ENCODE measurements at regions not wholly inside any gene's neighbourhood (a gene's known extent, or its start where the extent isn't known, plus 50 kb on each side); places are given as distances from the start of the nearest gene placed in this dataset.

DNA sequence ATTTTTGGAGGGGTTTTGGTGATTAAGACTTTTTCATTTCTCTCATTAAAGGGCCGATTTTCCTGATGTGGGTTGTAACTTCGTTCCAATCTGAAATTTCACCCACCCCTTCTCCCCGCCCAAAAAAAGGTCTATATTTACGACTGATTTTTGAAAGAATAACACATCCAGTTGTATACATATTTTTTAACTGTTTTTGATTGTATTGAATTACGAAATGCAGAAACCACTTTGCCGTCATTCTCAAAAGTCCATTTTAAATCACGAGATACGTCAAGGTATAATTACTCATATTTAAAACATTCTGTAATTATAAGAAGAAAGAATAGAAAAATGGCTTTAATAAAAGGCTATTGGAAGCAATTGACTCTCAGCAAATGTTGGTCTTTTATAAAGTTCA lies 520.7 kb downstream of the MED13L start:
- no peak for DNase-seq

DNA sequence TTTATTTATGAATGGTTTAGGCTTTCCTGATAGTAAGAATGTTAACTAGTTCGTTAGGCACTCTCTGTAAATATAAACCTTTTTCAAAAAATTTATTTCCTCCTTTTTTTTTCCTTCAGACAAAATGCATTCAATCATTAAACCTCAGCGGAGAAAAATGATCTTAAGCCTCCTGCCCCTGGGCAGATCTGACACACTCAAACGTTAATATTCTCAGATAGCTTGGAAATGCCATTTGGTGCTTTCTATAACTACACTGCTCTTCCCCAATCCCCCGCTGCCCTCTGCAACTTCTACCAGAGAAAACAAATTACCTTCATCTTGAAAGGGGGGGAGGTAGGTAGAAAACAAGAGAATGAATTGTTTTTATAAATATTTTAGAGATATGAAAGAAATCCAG lies 521.2 kb downstream of the MED13L start:
- DNase-seq = no peak

DNA sequence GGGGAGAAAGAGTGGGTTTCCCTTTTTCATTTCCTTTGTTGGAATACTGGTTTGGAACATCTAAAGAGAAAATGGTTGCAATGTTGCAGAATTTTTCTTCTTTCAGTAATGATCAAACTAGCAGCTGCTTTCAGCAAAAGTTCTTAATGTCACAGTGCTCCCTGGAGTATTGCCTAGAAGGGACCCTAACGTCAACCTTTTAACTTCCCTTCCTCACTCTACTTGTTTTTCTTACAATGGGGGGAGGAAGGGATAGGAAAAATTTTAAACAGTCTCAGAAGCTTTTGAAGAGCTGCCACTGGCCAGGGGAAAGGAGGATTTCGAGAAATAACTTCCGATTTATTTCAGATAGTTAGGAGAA lies 521.8 kb downstream of the MED13L start:
- DNase-seq = no peak

DNA sequence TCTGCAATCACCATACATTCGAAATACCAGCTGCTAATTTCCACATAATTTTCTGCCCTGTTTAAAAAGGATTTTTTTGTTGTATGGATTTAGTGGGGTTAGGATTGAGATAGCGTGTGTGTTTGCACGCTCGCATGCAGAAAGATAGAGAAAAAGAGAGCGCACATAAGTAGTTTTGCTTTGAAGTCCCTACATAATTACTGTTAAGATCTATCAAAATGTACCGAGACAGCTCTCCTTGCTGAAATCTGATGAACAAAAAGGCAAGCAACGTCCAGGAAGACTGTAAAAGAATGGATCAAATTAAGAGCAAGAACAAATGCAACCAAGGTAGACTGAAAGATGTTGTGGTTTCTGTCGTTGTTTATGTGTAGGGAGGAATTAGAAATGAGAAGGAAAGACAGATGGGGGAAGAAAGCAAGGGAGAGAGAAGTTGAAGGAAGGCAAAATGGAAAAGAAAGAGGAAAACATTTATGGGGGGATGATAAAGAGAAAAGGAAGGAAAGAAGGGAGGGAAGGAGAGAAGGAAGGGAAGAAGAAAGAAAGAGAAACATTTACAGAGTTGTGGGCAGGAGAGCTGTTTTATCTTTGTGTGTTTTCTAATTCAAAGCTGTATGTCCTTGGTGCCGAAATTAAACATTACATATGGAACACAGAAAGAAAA lies 522.3 kb downstream of the MED13L start:
- no peak for DNase-seq

DNA sequence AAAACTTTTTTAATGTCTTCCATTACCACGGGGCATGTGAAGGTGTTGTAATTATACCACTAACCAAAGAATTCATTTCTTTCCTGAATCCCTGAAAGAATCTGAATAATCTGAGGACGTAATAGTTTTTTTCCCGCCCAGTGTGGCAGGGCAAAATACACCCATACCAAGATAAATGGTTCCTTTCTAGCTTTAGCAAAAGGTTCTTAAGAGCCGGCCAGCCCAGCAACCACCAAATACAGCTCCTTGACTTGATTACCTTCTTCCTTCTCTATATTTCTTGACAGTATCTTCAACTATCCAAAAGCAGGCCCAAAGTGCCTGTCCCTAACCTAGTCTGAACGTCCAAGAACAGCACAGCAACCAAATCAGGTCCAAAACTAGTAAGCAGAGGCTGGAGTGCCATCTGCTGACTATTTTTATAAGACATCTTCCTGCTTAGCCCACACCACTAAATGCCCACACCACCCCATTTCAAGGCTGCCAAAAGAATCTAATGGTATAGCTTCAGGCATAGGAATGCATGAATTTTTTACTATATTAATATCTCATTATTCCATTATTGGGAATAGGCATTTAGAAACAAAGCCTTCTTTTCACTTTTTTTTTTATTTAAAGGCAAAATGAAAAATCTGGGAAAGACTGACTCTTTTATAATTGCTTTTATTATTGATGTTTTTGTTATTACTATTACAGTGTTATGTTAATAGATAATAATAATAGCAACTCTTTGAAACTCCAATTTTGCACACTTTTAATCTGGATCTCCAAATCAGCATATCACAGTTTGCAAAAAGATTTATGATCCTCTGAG lies 524.4 kb downstream of the MED13L start:
- DNase-seq = no peak

DNA sequence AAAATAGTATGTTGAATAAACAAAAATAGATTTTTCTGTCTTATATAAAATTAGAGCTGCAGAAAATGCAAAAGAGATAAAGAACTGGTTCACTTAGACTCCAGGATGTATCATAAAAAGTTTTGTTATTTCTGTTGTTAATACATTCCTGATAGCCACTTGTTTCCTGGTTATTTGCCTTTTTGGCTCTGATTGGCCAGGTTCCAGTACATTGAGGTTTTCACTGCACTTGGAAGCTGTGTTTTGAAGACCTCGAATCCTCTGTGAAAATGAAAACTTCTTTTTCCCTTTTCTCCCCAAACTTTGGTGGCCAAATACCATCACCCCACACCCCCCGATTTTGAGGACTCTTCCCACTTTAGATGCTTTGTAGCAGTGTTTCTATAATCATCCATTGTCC lies 525.3 kb downstream of the MED13L start:
- no peak for DNase-seq

DNA sequence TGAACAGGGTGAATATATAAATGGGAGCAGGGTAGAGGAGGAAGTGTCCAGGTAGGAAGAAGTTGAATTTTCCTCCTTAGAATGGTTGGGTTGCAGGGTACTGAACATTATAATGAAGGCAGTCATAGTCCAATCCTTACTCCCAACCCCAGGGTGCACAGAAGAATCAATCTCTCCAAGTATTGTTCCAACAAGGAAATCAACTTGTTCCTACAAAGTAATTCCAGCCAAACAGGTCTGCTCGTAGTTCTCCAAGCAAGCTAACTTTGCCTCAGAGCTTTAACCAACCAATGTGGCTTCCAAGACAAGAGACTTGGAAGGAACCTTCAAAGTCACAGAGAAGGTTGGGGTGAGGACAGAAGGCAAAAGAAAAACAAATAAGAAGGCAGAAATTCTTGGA lies 527.2 kb downstream of the MED13L start:
- no peak for DNase-seq

DNA sequence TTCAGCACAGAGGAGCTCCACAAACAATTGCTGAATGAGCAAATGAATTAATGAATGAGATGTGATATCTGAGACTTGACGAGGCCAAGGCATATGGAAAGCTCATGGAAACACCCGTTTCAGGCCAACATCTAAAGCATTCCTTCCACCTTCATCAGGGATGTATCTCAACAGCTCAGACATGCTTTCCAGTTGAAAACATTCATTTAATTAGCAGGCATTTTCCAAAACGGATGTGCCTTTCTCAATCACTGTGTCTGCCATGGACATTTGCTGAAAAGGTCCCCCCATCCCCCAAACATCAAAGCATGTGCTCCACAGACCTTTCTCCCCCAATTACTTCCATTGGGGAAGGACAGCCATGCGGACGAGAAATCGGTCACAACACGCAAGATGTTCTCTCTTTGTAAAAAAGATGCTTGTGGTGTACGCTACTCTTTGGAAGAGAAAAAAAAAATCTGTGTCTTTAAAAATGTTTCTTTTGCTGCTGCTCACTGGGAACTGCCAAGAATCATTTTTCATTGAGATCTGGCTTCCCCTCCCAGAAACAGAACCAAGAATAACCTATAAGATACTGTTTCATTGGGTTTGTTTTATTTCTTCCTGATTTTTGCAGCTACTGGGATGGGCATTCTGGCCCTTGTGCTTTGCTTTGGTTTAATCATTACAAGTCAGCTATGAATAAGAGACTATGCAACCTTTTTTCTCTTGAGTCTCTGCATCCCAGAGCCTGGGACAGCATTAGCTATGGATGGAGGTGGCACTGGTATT lies 528.2 kb downstream of the MED13L start:
- no peak for DNase-seq

DNA sequence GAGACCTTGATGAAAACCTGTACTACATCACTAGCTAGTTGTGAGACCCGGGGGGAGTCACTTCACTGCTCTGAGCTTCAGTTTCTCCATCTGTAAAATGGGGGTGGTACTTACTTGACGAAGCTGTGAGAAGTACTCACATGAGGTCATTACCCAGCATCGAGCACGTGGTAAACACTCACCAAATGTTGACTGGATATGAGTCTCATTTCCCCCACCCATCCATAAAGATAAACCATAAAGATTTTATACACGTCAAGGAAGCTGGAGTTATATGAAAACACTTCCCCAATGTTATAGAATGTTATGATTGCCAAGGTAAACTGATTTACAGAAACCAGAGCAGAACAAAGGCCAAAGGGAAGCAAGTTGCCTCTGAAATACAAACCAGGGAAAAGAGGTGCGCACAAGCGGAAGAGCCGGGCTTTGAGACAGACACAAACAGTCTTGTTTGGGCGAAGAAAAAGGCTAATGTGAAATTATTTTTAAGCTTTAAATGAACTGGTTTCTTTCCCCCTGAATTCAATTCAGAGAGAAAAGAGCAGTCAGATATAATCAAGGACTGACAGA lies 536.8 kb downstream of the MED13L start:
- DNase-seq = no peak

DNA sequence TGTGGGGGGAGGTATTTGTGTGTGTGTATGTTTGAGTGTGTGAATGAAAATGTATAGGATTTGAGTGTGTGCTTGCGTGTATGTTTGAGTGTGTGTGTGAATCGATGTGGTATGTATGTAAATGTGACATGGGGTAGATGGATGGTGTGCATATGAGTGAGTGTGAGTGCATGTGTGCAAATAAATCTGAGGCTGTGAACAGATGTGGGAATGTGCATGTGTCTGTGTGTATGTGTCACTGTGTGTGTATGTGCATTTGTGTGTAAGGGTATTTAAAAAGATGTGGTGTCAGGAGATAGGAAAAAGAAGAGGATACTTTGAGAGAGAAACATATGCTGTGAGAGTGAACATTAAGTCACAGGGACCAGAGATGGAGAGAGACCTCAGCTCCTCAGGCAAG lies 539.6 kb downstream of the MED13L start:
- no peak for DNase-seq

DNA sequence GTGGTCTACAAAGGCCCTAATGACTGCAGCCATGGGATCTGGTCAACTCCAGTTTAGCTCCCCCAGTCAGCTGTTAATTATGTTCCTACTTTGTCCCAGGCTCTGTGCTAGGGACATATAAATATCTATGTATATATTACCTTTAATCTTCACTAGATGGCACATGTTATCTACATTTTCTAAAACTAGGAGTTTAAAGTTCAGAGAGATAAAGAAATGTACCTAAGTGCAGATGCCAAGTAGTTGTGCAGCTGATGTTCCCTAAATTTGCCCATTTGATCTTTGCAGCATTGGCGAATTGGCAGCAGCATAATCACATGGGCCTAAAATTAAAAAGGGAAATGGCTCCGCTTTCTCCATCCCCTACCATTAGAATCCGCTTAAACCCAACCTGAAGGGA lies 541.1 kb downstream of the MED13L start:
- DNase-seq = no peak

DNA sequence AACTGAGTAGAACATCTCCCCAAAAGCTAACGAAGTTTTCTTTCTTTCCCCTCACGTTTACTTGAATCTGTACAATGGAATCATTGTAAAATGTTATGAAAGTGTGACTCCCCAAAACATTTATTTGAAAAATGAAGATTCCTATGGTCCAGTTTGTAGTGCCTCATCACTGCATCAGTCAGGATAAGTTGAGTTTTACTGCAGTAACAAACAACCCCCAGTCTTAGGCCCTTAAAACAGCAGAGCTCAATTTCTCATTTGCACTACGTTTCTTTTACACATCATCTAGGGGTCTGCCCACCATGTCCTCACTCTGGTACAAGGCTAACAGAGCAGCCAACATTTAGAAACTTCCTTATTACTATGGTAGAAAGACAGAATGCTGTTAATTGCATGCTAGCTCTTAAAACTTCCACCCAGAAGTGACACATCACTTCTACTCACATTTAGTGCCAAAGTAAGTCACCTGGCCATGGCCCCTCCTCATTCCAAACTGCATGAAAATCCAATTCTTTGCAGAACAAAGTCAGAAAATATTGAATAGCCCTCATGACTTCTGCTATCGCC lies 546.4 kb downstream of the MED13L start:
- DNase-seq = no peak

DNA sequence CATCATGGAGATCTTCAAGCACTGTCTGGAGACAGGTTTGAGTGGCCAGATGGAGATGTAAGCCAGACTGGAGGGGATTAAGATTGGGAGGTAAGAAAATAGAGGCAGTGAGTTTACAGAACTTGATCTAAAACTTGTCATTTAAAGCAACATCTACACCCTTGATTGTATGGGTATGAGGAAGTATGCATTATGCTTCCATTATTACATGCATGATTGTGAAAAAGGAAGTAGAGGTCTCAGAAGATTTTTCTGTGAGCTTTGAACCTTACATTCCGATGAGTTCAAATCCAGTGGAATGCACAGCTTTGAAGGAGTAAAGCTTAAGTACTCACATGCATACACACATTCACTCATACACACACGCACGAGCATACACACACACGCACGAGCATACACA lies 550.8 kb downstream of the MED13L start:
- no peak for DNase-seq

DNA sequence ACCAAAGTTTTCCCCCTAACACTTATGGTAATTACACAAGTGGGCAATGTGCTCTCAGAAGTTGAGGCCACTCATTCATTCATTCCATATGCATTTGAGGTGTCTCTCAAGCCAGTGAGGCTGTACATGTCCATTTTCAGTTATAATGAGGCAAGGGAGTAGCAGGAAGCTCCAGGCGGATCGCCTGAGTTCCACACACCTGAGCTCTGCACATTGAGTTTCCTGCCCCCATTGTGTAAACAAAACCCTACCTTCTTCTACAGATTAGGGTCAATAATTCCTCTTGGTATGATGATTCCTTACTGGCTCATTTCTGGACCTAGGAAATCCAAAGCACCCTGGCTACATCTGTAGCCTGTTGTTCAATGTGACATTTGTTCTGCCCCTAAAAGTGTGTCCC lies 555.3 kb downstream of the MED13L start:
- no peak for DNase-seq

DNA sequence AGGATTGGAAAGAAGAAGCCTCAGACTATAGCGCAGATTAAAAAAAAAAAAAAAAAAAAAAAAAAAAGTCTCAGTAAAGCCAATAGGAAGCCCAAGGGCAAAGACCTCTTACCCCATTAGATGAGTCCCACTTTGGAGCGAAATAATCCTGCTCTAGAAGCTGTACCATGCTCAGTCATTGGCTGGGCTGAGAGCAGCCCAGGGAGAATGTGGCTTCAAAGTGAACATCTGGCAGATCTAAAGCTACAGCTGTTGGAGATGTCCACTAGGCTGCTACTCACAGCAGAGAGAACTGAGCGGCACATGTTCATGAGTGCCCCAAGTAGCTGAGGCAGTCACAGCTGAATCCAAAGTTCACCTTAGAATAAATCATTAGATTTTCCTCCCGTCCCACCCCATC lies 560.9 kb downstream of the MED13L start:
- no peak for DNase-seq

DNA sequence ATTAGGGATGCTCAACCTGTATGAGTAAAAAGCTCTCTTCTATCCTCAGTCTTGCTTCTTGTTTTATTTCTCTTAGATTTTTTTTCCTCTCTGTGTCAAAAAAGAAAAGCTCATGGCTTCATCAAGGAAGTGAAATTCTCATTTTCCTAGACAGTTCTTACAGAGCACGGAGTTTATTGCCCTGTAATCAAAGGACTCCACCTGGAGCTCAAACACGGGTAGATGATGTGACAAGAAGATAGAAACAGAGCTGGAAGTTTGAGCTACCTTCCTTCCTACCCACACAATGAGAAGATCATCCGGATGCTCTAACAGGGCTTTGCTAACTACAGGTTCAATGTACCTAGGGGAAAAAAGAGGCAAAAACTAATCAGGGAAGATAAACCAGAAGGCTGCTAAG lies 564.8 kb downstream of the MED13L start:
- DNase-seq = no peak

DNA sequence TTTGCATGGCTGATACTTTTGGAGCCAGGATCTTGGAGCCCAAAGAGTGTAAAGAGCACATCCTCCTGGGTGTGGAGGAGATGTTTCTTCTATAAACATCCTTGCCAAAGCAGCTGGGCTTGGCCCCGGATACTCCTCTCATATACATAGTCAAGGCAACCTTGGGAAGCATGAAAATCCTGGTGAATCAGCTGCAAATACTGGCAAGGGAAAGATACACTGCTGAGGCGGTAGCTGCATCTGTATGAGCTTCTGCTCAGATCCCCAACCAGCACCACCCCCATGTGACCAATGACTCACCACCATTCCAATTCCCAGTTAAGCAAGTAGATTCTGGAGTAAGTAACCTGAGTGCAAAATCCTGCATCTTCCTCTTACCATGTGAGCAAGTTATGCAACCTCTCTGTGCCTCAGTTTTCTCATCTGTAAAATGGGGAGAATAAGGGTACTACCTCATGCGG lies 567.4 kb downstream of the MED13L start:
- DNase-seq = peak; percentile 17

DNA sequence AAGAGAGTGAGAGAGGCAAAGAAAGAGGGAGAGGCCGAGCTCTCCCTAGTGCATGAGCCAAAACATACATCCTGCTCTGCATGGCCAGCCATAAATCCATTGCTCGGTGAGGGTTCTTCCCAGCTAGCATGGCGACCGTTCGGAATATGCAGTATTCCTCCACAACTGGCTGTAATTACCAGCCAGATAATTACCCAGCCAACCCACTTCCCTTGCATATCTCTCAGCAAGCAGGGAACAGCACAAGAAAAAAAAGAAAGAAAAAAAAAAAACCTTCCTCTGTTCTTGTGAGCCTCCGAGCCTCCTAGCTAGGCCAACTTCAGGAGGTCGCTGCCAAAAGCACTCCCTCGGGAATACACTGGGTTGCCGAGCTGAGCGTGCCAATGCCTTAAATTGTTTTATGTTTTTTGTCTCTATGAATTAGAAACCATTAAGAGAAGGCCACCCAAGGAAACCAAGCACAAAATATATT lies 567.9 kb downstream of the MED13L start:
- peak; percentile 24 for DNase-seq

DNA sequence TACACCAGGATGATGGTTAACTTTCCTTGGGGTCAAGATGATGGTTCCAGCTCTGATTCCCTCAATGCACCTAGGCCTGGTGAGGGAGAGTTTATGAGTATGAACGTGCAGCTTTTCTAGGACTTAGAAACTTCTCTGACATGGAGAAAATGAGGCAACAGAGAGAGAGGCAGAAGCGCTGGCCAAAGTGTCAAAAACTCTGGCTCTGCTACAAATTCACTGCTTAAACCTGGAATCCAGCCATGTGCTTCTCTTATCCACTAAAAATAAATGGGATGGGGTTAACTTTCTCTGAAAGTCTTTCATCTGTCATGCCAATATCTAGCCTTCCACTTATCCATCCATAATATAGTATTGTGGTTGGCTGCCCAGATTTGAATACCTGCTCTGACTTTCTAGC lies 568.7 kb downstream of the MED13L start:
- DNase-seq = no peak

DNA sequence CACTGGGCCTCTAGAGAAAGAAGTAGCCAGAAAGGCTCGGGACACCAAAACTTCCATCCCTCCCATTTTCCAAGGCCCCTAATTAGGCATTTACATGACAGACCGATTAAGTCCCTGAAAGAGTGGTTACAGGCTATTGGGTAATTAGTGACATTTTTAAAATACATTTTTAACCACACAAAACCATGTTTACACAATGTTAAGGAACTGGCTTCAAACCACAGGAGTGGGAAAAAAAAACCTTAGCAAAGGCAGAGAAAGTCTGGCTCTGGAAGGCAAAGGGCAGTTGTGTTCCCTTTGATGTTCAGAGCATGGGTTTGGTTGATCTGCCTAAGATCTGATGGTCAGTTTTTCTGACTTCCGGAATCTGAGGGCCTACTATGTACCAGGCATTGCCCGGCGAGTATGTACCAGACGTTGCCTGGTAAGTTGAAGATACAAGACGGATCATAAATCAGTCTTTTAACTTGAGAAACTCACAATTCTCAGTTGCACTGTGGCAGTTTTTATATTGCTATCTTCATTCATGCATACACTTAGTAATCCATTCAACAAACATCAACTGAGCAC lies 576.5 kb downstream of the MED13L start:
- no peak for DNase-seq

DNA sequence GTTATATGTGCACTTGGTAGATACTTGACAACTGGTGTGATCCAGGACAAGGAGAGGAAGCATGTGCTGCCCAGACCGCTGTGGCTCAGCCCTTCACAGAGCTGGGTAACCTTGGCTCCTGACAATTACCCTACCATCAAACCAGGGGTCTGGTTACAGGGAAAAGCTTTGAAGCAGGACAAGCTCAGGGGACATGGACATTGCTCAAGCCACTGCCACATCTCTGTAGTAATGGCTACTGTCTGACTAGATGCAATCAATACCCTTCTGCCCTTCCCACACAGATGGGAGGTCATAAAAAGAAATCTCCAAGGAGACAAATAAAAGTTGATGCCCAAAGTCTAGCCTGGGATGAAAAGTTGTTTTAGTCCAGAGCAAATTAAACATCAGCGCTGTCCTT lies 577.4 kb downstream of the MED13L start:
- no peak for DNase-seq

DNA sequence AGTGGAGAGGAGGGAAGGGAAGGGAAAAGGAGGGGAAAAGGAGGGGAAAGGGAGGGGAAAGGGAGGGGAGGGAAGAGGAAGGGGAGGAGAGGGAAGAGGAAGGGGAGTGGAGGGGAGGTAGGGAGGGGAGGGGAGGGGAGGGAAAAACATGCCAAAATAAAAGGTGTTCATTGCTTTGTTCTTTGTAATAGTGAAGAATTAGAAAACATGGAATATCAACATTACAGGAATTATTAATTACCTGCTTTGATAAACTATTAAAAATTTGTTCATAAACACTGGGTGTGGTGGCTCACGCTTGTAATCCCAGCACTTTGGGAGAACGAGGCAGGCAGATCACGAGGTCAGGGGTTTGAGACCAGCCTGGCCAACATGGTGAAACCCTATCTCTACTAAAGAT lies 579.2 kb downstream of the MED13L start:
- no peak for DNase-seq

DNA sequence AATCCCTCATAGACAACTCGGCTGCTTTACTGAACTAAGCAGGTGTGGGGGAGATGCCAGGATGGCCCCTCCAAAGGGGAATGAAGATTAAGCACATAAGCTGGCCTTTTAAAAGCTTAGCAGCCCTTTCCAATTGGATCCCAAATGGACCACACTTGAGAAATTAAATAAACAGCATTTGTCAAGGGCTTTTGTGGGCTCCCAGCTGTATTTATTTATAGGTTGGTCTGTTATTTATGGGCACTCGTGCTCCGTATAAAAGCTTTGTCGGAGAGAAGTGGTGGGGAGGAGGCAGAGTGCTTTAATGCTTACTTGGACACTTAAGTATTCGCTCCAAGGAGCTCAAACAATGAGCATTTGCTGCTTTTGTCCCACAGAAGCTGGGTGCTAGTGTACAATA lies 580.2 kb downstream of the MED13L start:
- no peak for DNase-seq

All from NCI-H446 treated with DMSO at 0.1 percent for 48 hours (cell line).